ENCODE measurements at regions not wholly inside any gene's neighbourhood (a gene's known extent, or its start where the extent isn't known, plus 50 kb on each side); places are given as distances from the start of the nearest gene placed in this dataset.

- no peak overlapping the region for H3K9ac ChIP-seq (ENCODE audit: low read depth, low read length)
- TF ChIP-seq RAD21 (IDR thresholded peaks at IDR 0.05; ENCODE audit: low read length) (peak; percentile 41), CTCF (conservative IDR thresholded peaks at IDR 0.05; ENCODE audit: low read depth, low read length) (peak; percentile 32), ELK1 (IDR thresholded peaks at IDR 0.05; ENCODE audit: borderline replicate concordance, low read depth, low read length) (no peak)
- in situ Hi-C loops (cut with MboI; ENCODE audit: low sequenced_read_pairs) = no loop called here
- 80% methylated on average over 1 of the region's 4 CpGs; no CpG with 5 or more reads in 1 of the 2 experiments for WGBS, 2 experiments (ENCODE audit: extremely low coverage in 2 of 2, insufficient read length in 1 of 2)
- H3K23ac ChIP-seq (ENCODE audit: low read depth, low read length) = no peak overlapping the region
- H3K27ac ChIP-seq (ENCODE audit: insufficient read depth, low read length) = no peak overlapping the region
- peak overlapping the region; percentile 42 for H2AK9ac ChIP-seq (replicated peaks; ENCODE audit: low read depth, low read length, poor library complexity)
- H4K5ac ChIP-seq (ENCODE audit: low read depth, low read length) = no peak overlapping the region
- no peaks in the 10 kb centered on the region for H3K4me1 ChIP-seq (ENCODE audit: control insufficient read depth, insufficient read depth, low read length)
- CTCF ChIA-PET = interaction anchor here (0.7 kb wide), 1 partner anchor 233 kb away, joined by 3 read pairs; no protein-coding TSS in a partner anchor
- no peaks in the 10 kb centered on the region for H3K27me3 ChIP-seq (ENCODE audit: control insufficient read depth, insufficient read depth, low read length)
- H3K79me1 ChIP-seq (ENCODE audit: low read depth in 1 of 2, low read length in 2 of 2) = no peaks in the 10 kb centered on the region
- ATAC-seq (ENCODE audit: low read depth) (no peak), DNase-seq (peak; percentile 21)
- no peak overlapping the region for H2BK5ac ChIP-seq (ENCODE audit: low read depth, low read length, poor library complexity, severe bottlenecking)
- H3K4me2 ChIP-seq (ENCODE audit: low read depth, low read length) = no peak overlapping the region
- no peak overlapping the region for H2BK15ac ChIP-seq (ENCODE audit: low read depth, low read length)
- no peak overlapping the region for H2AK5ac ChIP-seq (ENCODE audit: low read depth, low read length)
- no peak overlapping the region for H3K18ac ChIP-seq (ENCODE audit: low read depth, low read length)
- H4K20me1 ChIP-seq (ENCODE audit: insufficient read depth, low read length) = no peaks in the 10 kb centered on the region
- no peak overlapping the region for H3K56ac ChIP-seq (ENCODE audit: extremely low read depth, insufficient read depth, low read length)
- no TSS peak for BruUV-seq (replicated peaks)
- H3K36me3 ChIP-seq (ENCODE audit: control insufficient read depth, insufficient read depth, low read length) = peaks cover 1% of the 10 kb centered on the region; the same call in 1 of the 2 replicates
- H3K4me3 ChIP-seq (ENCODE audit: insufficient read depth, low read depth, low read length) = no peak overlapping the region
- no peak overlapping the region for H4K91ac ChIP-seq (ENCODE audit: insufficient read depth, low read depth, low read length)
- no peak overlapping the region for H4K8ac ChIP-seq (ENCODE audit: low read depth in 2 of 2, low read length in 2 of 2)
- dilution Hi-C loops (cut with HindIII; ENCODE audit: low sequenced_read_pairs, unreplicated experiment) = no loop called here
- H3K4ac ChIP-seq (ENCODE audit: low read depth, low read length) = no peak overlapping the region
- intact Hi-C loops (cut with micrococcal nuclease) = no loop called here
- H2BK120ac ChIP-seq (ENCODE audit: low read depth, low read length) = no peak overlapping the region
- no peaks in the 10 kb centered on the region for H3K9me3 ChIP-seq (ENCODE audit: control insufficient read depth, insufficient read depth, low read length)
- peak overlapping the region; percentile 51 for H2AFZ ChIP-seq (replicated peaks; ENCODE audit: low read length, poor library complexity)
- peaks cover 8% of the 10 kb centered on the region; the same call in 1 of the 2 replicates for H3K9me1 ChIP-seq (ENCODE audit: insufficient read depth, low read length)
- no peak overlapping the region for H3K14ac ChIP-seq (replicated peaks; ENCODE audit: low read depth, low read length)
- POLR2A ChIA-PET (ENCODE audit: unreplicated experiment) = no interaction called here
- no peak overlapping the region for H2BK20ac ChIP-seq (ENCODE audit: low read depth, low read length)
Measured at GRCh38 chr16:27642756-27643155, 92.8 kb downstream of the KATNIP start.

Measured in IMR-90 (cell line).